Mesendoderm (in vitro differentiated cells): ENCODE measurements at regions not wholly inside any gene's neighbourhood (a gene's known extent, or its start where the extent isn't known, plus 50 kb on each side); places are given as distances from the start of the nearest gene placed in this dataset.

Experiments used
- DNase-seq: peaks from one replicate; pipeline ENCODE4 v3.0.0; 2013
- H2AK5ac ChIP-seq: 2 replicates; pipeline ENCODE4 v1.6.1; 2013; ENCODE audit warnings: low read length, inconsistent platforms
- H2BK120ac ChIP-seq: 2 replicates; pipeline ENCODE4 v1.6.1; 2013; ENCODE audit warnings: low read depth, mild to moderate bottlenecking, low read length, moderate library complexity, mixed read lengths
- H2BK15ac ChIP-seq: replicated peaks from 2 replicates; pipeline ENCODE4 v1.6.1; 2013; ENCODE audit warnings: low read depth, mild to moderate bottlenecking, moderate library complexity
- H2BK5ac ChIP-seq: 2 replicates; pipeline ENCODE4 v1.6.1; 2013; ENCODE audit warnings: low read length, inconsistent platforms
- H3K18ac ChIP-seq: 2 replicates; pipeline ENCODE4 v1.6.1; 2013; ENCODE audit warnings: mild to moderate bottlenecking, low read length, mixed read lengths
- H3K23ac ChIP-seq: one replicate; pipeline ENCODE4 v1.6.1; 2013; ENCODE audit warnings: low read length
- H3K27ac ChIP-seq: 2 replicates; pipeline ENCODE4 v1.5.1; 2013; ENCODE audit warnings: low read depth, mild to moderate bottlenecking, inconsistent platforms, low read length, moderate library complexity
- H3K27me3 ChIP-seq: 2 replicates; pipeline ENCODE4 v1.6.1; 2013; ENCODE audit warnings: low read length, control low read depth, mild to moderate bottlenecking, inconsistent platforms; ENCODE audit not compliant: insufficient read depth, poor library complexity
- H3K36me3 ChIP-seq: 2 replicates; pipeline ENCODE4 v1.6.1; 2013; ENCODE audit warnings: low read length, inconsistent platforms; ENCODE audit not compliant: control insufficient read depth, insufficient read depth
- H3K4ac ChIP-seq: one replicate; pipeline ENCODE4 v1.6.1; 2013; ENCODE audit warnings: low read depth, mild to moderate bottlenecking, low read length, moderate library complexity
- H3K4me1 ChIP-seq: 2 replicates; pipeline ENCODE4 v1.6.1; 2013; ENCODE audit warnings: low read depth, low read length, inconsistent platforms; ENCODE audit not compliant: control insufficient read depth
- H3K4me2 ChIP-seq: 2 replicates; pipeline ENCODE4 v1.6.1; 2013; ENCODE audit warnings: low read length
- H3K4me3 ChIP-seq: 2 replicates; pipeline ENCODE4 v1.5.1; 2013; ENCODE audit warnings: mild to moderate bottlenecking, low read length
- H3K56ac ChIP-seq: one replicate; pipeline ENCODE4 v1.6.1; 2013; ENCODE audit warnings: low read length
- H3K79me1 ChIP-seq: 2 replicates; pipeline ENCODE4 v1.6.1; 2013; ENCODE audit warnings: low read length, inconsistent platforms
- H3K79me2 ChIP-seq: 2 replicates; pipeline ENCODE4 v1.6.1; 2013; ENCODE audit warnings: mild to moderate bottlenecking, low read length; ENCODE audit not compliant: control insufficient read depth, insufficient read depth
- H3K9ac ChIP-seq: 2 replicates; pipeline ENCODE4 v1.6.1; 2013; ENCODE audit warnings: low read length, inconsistent platforms
- H4K5ac ChIP-seq: one replicate; pipeline ENCODE4 v1.6.1; 2013; ENCODE audit warnings: low read length
- H4K8ac ChIP-seq: one replicate; pipeline ENCODE4 v1.6.1; 2013; ENCODE audit warnings: low read depth, mild to moderate bottlenecking, control low read depth, low read length, moderate library complexity
- WGBS: extraction: QIAGEN DNeasy Blood & Tissue Kit; methylation state at CpG from one replicate; pipeline ENCODE4 v1.1.7; 2013; ENCODE audit warnings: low lambda C conversion rate, missing lambda C conversion rate; ENCODE audit not compliant: insufficient coverage; ENCODE audit errors: extremely low coverage; 5-methylcytosine and 5-hydroxymethylcytosine counted together

DNA sequence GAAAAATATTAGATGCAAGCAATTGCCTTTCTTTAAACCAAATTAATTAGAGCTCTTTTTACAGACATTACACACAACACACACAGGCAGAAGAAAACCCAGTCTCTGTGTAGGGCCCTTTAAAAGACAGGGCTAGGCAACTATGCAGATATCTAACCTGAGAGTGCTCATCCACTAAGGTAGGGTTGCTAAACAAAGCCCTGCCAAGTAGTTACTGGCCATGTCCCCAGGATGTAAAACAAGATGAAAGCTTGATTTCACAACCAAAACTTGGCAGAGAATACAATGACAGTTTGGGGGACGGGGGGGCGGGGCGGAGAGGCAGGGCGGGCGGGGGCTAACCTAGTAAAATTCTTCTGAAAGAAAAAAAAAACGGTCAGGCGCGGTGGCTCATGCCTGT is 669.0 kb upstream of the CA10 start:
- no peak overlapping the region for H3K23ac ChIP-seq
- no peak overlapping the region for H2BK15ac ChIP-seq
- DNase-seq = peak; percentile 47
- H3K27me3 ChIP-seq = no peaks in the 10 kb centered on the region
- H3K9ac ChIP-seq = no peak overlapping the region
- H3K18ac ChIP-seq = no peak overlapping the region
- no peaks in the 10 kb centered on the region for H3K36me3 ChIP-seq
- H3K4ac ChIP-seq = no peak overlapping the region
- H3K79me1 ChIP-seq = no peaks in the 10 kb centered on the region
- no peak overlapping the region for H3K4me2 ChIP-seq
- no peak overlapping the region for H3K27ac ChIP-seq
- H3K4me3 ChIP-seq = no peak overlapping the region
- no peak overlapping the region for H4K5ac ChIP-seq
- no peaks in the 10 kb centered on the region for H3K4me1 ChIP-seq
- no CpG with 5 or more reads among the region's 8 CpGs for WGBS
- no peak overlapping the region for H4K8ac ChIP-seq
- H2AK5ac ChIP-seq = no peak overlapping the region
- no peak overlapping the region for H3K56ac ChIP-seq
- no peaks in the 10 kb centered on the region for H3K79me2 ChIP-seq
- no peak overlapping the region for H2BK120ac ChIP-seq
- H2BK5ac ChIP-seq = no peak overlapping the region

- H3K27ac ChIP-seq = no peak overlapping the region
- H2BK5ac ChIP-seq = no peak overlapping the region
Measured at GRCh38 chr17:52824542-52824941, 666.0 kb upstream of the CA10 start.

GRCh38 chr17:52823155-52823554 is 664.6 kb upstream of the CA10 start:
- no peak overlapping the region for H3K4me2 ChIP-seq
- H3K27me3 ChIP-seq = no peaks in the 10 kb centered on the region
- H3K9ac ChIP-seq = no peak overlapping the region
- no peak overlapping the region for H3K18ac ChIP-seq
- no peak overlapping the region for H4K5ac ChIP-seq
- no peak overlapping the region for H2BK5ac ChIP-seq
- H3K27ac ChIP-seq = no peak overlapping the region
- H3K36me3 ChIP-seq = no peaks in the 10 kb centered on the region
- H3K4ac ChIP-seq = no peak overlapping the region
- H2BK120ac ChIP-seq = no peak overlapping the region
- H2BK15ac ChIP-seq = no peak overlapping the region
- H3K56ac ChIP-seq = no peak overlapping the region
- no peak overlapping the region for H3K4me3 ChIP-seq
- no peaks in the 10 kb centered on the region for H3K79me2 ChIP-seq
- H4K8ac ChIP-seq = no peak overlapping the region
- no peaks in the 10 kb centered on the region for H3K79me1 ChIP-seq
- DNase-seq = no peak
- H3K4me1 ChIP-seq = no peaks in the 10 kb centered on the region
- H2AK5ac ChIP-seq = no peak overlapping the region
- no peak overlapping the region for H3K23ac ChIP-seq

More at GRCh38 chr17:52824542-52824941, 666.0 kb upstream of the CA10 start:
- Histone ChIP-seq H3K9ac (no peak overlapping the region), H3K4me2 (no peak overlapping the region), H3K18ac (no peak overlapping the region), H2BK15ac (no peak overlapping the region), H4K8ac (no peak overlapping the region), H3K36me3 (no peaks in the 10 kb centered on the region), H3K4me1 (no peaks in the 10 kb centered on the region), H3K4me3 (no peak overlapping the region), H3K4ac (no peak overlapping the region), H2BK120ac (no peak overlapping the region), H3K79me1 (no peaks in the 10 kb centered on the region), H3K23ac (no peak overlapping the region), H3K79me2 (no peaks in the 10 kb centered on the region), H3K27me3 (no peaks in the 10 kb centered on the region), H4K5ac (no peak overlapping the region), H3K56ac (no peak overlapping the region), H2AK5ac (no peak overlapping the region)
- no peak for DNase-seq
- no CpG with 5 or more reads among the region's 3 CpGs for WGBS

DNA sequence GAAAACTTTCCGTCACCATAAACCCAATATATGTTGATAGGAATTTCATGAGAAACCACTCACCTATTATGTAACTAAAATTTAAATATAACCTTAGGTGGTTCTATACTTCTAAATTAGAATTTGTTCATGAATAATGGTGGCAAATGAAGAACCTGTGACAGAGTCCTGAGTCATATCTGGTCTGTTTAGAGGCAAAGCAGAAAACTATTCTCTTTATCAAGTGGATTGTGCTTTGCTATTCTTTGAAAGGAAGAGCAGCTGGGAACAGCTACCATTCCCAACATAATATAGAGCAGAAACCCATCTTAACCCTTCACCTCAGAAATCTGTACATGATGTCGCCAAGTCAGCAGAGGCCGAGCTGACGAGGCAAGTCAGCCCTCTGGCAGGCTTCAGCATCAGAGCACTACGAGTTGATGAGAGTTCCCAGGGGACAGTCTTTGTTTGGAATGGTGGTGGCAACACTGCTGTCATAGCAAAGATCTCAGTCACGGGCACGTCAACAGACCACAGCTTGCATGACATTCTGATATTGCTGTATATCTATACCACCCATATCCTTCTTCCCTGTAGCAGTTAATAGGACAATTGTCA is 631.9 kb upstream of the CA10 start:
- H4K8ac ChIP-seq = no peak overlapping the region
- H4K5ac ChIP-seq = no peak overlapping the region
- no peak overlapping the region for H3K4me2 ChIP-seq
- H3K27me3 ChIP-seq = no peaks in the 10 kb centered on the region
- H3K79me1 ChIP-seq = no peaks in the 10 kb centered on the region
- no peak overlapping the region for H3K18ac ChIP-seq
- no peak overlapping the region for H3K23ac ChIP-seq
- H3K27ac ChIP-seq = no peak overlapping the region
- no peak overlapping the region for H3K4ac ChIP-seq
- H3K4me3 ChIP-seq = no peak overlapping the region
- no peak overlapping the region for H2BK5ac ChIP-seq
- H2BK15ac ChIP-seq = no peak overlapping the region
- H3K9ac ChIP-seq = no peak overlapping the region
- H2AK5ac ChIP-seq = no peak overlapping the region
- no peak overlapping the region for H2BK120ac ChIP-seq
- H3K4me1 ChIP-seq = no peaks in the 10 kb centered on the region
- no peak overlapping the region for H3K56ac ChIP-seq
- peak; percentile 13 for DNase-seq
- no peaks in the 10 kb centered on the region for H3K79me2 ChIP-seq
- WGBS = no CpG with 5 or more reads among the region's 7 CpGs
- H3K36me3 ChIP-seq = no peaks in the 10 kb centered on the region

DNA sequence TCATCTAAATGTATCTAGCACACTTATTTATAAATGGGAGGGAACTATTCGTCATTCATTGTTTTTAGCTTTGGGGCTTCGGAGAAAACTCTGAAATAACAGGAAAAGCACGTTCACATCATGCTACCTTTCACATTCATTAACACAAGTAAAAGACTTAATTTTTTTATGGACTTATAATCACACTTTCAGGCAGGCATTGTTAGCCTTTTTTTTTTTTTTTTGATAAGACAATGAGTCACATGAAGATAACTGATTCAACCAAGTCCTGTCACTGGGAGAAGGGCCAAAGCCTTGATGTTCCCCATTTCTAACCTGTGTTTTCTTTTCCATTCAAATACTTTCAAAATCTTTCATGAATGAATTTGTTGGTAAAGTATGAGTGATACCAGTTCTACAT is 631.3 kb upstream of the CA10 start:
- Histone ChIP-seq H3K27me3 (no peaks in the 10 kb centered on the region), H3K36me3 (no peaks in the 10 kb centered on the region), H4K8ac (no peak overlapping the region), H3K4me1 (no peaks in the 10 kb centered on the region), H3K9ac (no peak overlapping the region), H2AK5ac (no peak overlapping the region), H3K18ac (no peak overlapping the region), H3K27ac (no peak overlapping the region), H3K79me1 (no peaks in the 10 kb centered on the region), H3K4ac (no peak overlapping the region), H3K23ac (no peak overlapping the region), H3K56ac (no peak overlapping the region), H3K4me3 (no peak overlapping the region), H2BK15ac (no peak overlapping the region), H3K79me2 (no peaks in the 10 kb centered on the region), H2BK5ac (no peak overlapping the region), H3K4me2 (no peak overlapping the region), H2BK120ac (no peak overlapping the region), H4K5ac (no peak overlapping the region)
- no peak for DNase-seq
- WGBS = no CpG with 5 or more reads among the region's 3 CpGs

DNA sequence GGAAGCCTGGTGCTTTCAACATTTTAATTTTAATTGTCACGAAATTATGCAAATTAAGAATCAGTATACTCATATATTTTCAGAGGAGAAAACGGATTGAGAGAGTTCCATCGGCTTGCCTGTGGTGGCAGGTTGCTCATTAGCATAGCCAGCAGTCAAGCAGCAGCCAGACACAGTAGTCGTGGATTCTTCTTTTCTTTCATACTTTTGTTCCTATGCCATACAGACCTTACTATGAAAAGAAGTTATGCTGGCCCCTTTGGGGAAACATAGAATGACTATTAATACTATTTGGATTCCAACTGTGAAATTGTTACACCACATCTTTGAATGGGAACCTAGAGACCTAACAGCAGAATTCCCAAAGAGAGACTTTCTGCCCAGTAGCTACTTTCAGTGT is 617.7 kb upstream of the CA10 start:
- no CpG with 5 or more reads among the region's 4 CpGs for WGBS
- H3K18ac ChIP-seq = no peak overlapping the region
- H2BK5ac ChIP-seq = no peak overlapping the region
- H2BK15ac ChIP-seq = no peak overlapping the region
- H3K56ac ChIP-seq = no peak overlapping the region
- no peaks in the 10 kb centered on the region for H3K79me1 ChIP-seq
- no peak overlapping the region for H3K4me3 ChIP-seq
- H3K79me2 ChIP-seq = no peaks in the 10 kb centered on the region
- no peak overlapping the region for H2AK5ac ChIP-seq
- H4K8ac ChIP-seq = no peak overlapping the region
- no peak overlapping the region for H4K5ac ChIP-seq
- no peak overlapping the region for H3K9ac ChIP-seq
- no peak overlapping the region for H2BK120ac ChIP-seq
- H3K4me1 ChIP-seq = no peaks in the 10 kb centered on the region
- H3K36me3 ChIP-seq = no peaks in the 10 kb centered on the region
- no peaks in the 10 kb centered on the region for H3K27me3 ChIP-seq
- no peak overlapping the region for H3K27ac ChIP-seq
- H3K23ac ChIP-seq = no peak overlapping the region
- no peak for DNase-seq
- no peak overlapping the region for H3K4ac ChIP-seq
- H3K4me2 ChIP-seq = no peak overlapping the region
